ENCODE measurements at regions not wholly inside any gene's neighbourhood (a gene's known extent, or its start where the extent isn't known, plus 50 kb on each side); places are given as distances from the start of the nearest gene placed in this dataset.

DNA sequence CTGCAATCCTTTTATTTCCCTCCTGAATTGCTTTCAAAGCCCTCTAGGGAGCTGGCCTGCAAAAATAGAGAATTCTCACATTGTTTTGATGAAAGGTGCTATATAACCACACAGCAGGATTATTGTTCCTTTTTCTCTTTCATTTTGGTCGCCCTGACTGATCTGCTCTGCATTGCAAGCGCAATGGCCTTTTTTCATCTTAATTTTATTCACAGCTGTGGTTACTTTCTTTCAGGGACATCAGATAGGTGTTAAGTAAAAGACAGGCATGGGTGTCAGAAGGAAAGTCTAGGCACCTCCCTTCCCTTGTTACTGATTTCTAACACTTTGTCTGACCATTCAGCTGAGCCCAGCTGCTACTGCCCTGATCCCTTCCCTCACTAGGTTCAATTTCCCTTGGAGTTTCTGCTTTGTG, 850.5 kb upstream of the MAP3K7 start (continued):
- TF ChIP-seq, protein P1, sequence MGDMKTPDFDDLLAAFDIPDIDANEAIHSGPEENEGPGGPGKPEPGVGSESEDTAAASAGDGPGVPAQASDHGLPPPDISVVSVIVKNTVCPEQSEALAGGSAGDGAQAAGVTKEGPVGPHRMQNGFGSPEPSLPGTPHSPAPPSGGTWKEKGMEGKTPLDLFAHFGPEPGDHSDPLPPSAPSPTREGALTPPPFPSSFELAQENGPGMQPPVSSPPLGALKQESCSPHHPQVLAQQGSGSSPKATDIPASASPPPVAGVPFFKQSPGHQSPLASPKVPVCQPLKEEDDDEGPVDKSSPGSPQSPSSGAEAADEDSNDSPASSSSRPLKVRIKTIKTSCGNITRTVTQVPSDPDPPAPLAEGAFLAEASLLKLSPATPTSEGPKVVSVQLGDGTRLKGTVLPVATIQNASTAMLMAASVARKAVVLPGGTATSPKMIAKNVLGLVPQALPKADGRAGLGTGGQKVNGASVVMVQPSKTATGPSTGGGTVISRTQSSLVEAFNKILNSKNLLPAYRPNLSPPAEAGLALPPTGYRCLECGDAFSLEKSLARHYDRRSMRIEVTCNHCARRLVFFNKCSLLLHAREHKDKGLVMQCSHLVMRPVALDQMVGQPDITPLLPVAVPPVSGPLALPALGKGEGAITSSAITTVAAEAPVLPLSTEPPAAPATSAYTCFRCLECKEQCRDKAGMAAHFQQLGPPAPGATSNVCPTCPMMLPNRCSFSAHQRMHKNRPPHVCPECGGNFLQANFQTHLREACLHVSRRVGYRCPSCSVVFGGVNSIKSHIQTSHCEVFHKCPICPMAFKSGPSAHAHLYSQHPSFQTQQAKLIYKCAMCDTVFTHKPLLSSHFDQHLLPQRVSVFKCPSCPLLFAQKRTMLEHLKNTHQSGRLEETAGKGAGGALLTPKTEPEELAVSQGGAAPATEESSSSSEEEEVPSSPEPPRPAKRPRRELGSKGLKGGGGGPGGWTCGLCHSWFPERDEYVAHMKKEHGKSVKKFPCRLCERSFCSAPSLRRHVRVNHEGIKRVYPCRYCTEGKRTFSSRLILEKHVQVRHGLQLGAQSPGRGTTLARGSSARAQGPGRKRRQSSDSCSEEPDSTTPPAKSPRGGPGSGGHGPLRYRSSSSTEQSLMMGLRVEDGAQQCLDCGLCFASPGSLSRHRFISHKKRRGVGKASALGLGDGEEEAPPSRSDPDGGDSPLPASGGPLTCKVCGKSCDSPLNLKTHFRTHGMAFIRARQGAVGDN (IDR thresholded peaks at IDR 0.05): 0 out of 2 replicates have a peak, but pooled peaks have one; percentile 20
- TF ChIP-seq ZNF24 (IDR thresholded peaks at IDR 0.05) (0 out of 2 replicates have a peak, but pooled peaks have one; percentile 9), ZNF384 (IDR thresholded peaks at IDR 0.05; ENCODE audit: borderline replicate concordance, low read depth, low read length) (peak; percentile 26; the same call in 1 of the 2 replicates), MTA2 (IDR thresholded peaks at IDR 0.05; ENCODE audit: low read depth) (peak; percentile 71; the same call in 1 of the 2 replicates), RUNX3 (IDR thresholded peaks at IDR 0.05; ENCODE audit: low read length) (0 out of 2 replicates have a peak, but pooled peaks have one; percentile 10), CBX5 (IDR thresholded peaks at IDR 0.05; ENCODE audit: low read depth) (no peak), TBL1XR1 (IDR thresholded peaks at IDR 0.05; ENCODE audit: low read depth, low read length) (no peak), RCOR1 (conservative IDR thresholded peaks at IDR 0.05; ENCODE audit: low read depth, low read length) (0 out of 2 replicates have a peak, but pooled peaks have one; percentile 31), SRF (IDR thresholded peaks at IDR 0.05; ENCODE audit: low read depth in 2 of 2, low read length in 2 of 2) (no peak), EP300 (IDR thresholded peaks at IDR 0.05; ENCODE audit: borderline replicate concordance in 1 of 2, control insufficient read depth in 1 of 2, low read depth in 2 of 2, low read length in 2 of 2) (no peak), GATAD2B (conservative IDR thresholded peaks at IDR 0.05; ENCODE audit: low read depth) (peak; percentile 58; the same call in 1 of the 2 replicates)

All from GM12878 (cell line).